GM18520 (cell line): ENCODE measurements at regions not wholly inside any gene's neighbourhood (a gene's known extent, or its start where the extent isn't known, plus 50 kb on each side); places are given as distances from the start of the nearest gene placed in this dataset.
"Not testable (repeated sequence)": the region's sequence is repeated elsewhere in the genome, so short reads cannot be mapped to it uniquely, and the experiment has no call there.

Experiments
- ATAC-seq: cut with Tn5 transposase; IDR thresholded peaks from one replicate; pipeline ENCODE4 v1.9.1; 2021; ENCODE audit not compliant: unreplicated experiment

- ATAC-seq, result no peak
Measured at GRCh38 chr5:108602830-108603229, 144.9 kb upstream of the FER start.

- ATAC-seq, result no peak
Measured at GRCh38 chr5:108590799-108591198, 156.9 kb upstream of the FER start.

GRCh38 chr5:108588323-108588722, 159.4 kb upstream of the FER start:
- no peak for ATAC-seq

GRCh38 chr5:108587821-108588220, 159.9 kb upstream of the FER start:
- ATAC-seq, result no peak

GRCh38 chr5:108581026-108581425, 166.7 kb upstream of the FER start:
- ATAC-seq, result no peak

- ATAC-seq, result no peak
Measured at GRCh38 chr5:108579236-108579635, 168.5 kb upstream of the FER start.

- ATAC-seq, result no peak
Measured at GRCh38 chr5:108578791-108579190, 168.9 kb upstream of the FER start.

GRCh38 chr5:108567429-108567828, 180.3 kb upstream of the FER start:
- no peak for ATAC-seq

- no peak for ATAC-seq
Measured at GRCh38 chr5:108564441-108564840, 182.5 kb upstream of the FBXL17 start.

GRCh38 chr5:108562205-108562454, 180.2 kb upstream of the FBXL17 start:
- ATAC-seq, result no peak

- ATAC-seq, result no peak
Measured at GRCh38 chr5:108561416-108562204, 179.7 kb upstream of the FBXL17 start.

GRCh38 chr5:108560581-108560980, 178.7 kb upstream of the FBXL17 start:
- no peak for ATAC-seq

GRCh38 chr5:108560166-108560565, 178.3 kb upstream of the FBXL17 start:
- ATAC-seq, result no peak

GRCh38 chr5:108558840-108559239, 176.9 kb upstream of the FBXL17 start:
- not testable (repeated sequence) for ATAC-seq

GRCh38 chr5:108558142-108558541, 176.2 kb upstream of the FBXL17 start:
- ATAC-seq, result not testable (repeated sequence)

- ATAC-seq, result no peak
Measured at GRCh38 chr5:108557686-108558085, 175.8 kb upstream of the FBXL17 start.

GRCh38 chr5:108556441-108557145, 174.7 kb upstream of the FBXL17 start:
- no peak for ATAC-seq

GRCh38 chr5:108548684-108549596, 167.0 kb upstream of the FBXL17 start:
- ATAC-seq, result no peak

GRCh38 chr5:108546939-108547338, 165.0 kb upstream of the FBXL17 start:
- no peak for ATAC-seq

GRCh38 chr5:108545301-108545700, 163.4 kb upstream of the FBXL17 start:
- no peak for ATAC-seq

- ATAC-seq, result peak; percentile 42
Measured at GRCh38 chr5:108543486-108543885, 161.6 kb upstream of the FBXL17 start.

GRCh38 chr5:108541836-108542235, 159.9 kb upstream of the FBXL17 start:
- ATAC-seq, result no peak
